Activated naive CD4-positive, alpha-beta T cell treated with Interleukin-2 at 50 U/mL for 16 hours (primary cell): ENCODE measurements at regions not wholly inside any gene's neighbourhood (a gene's known extent, or its start where the extent isn't known, plus 50 kb on each side); places are given as distances from the start of the nearest gene placed in this dataset.

Experiments used
- DNase-seq: peaks from one replicate; pipeline ENCODE4 v3.0.0-alpha.2; 2020

GRCh38 chr4:163622379-163623035, 128.0 kb downstream of the TMA16 start:
- DNase-seq = no peak

DNA sequence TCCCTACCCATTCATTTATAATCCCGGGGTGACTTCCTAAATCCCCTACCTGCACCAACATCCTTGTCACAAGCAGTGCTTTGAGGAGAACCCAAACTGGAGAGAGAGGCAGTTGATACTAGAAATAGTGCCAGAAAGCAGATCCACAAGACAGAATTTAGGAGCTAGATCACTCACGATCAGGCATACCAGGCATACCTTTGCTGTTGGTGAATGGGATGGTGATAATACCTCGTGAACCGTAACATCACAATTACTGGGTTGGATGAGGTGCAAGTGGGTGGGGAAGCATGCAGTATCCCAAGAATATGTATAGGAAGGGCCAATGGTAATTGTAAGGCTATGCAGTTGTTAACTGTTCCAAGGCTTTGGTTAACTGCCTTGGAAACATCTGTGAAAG, 129.3 kb downstream of the TMA16 start:
- DNase-seq = no peak

DNA sequence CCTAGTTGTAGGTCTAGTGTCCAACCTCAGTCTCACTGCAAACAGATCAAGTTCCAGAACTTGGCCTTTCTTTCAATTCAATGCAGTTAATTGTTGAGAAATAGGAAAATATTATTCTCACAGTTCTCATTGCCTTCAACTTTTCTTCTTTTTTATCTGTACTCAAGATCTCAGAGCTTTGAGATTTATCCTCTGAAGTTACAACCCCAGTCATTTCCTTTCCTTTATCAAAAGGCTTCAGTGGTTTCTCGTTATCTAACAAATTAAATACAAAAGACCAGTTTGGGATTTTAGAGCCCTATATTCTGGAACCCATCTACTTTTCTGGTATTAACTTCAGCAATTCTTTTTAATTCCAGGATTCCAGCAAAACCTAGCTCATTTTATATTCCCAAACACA, 130.2 kb downstream of the TMA16 start:
- no peak for DNase-seq

- no peak for DNase-seq
Observed at GRCh38 chr4:163631288-163631687, 136.8 kb downstream of the TMA16 start.

GRCh38 chr4:163638909-163639308, 144.4 kb downstream of the TMA16 start:
- DNase-seq = no peak

DNA sequence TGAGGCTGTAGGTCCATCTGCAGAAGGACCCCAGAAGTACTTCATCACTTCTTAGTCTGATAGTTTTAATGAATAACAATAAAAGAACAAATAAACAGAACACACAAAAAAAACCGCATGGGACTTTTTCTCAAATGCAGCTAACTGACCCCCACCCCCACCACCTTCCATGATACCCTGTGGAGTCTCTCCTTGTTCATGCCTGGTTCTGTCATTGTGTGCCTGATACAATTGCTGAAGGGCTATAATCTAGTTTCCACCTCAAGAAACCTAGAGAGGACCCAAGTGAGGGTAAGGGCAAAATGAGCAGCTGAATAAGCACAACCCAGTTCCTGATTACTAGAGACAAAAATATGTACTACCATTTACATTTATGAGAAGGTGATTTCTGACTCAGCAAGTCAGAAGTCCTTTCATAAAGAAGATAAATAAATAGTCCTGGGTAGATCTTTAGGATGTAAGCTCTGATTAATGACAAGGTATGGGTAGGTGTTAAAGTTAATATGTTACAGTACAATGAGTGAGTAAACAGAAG, 155.1 kb downstream of the TMA16 start:
- no peak for DNase-seq

- DNase-seq = no peak
Observed at GRCh38 chr4:163651761-163652160, 157.3 kb downstream of the TMA16 start.

DNA sequence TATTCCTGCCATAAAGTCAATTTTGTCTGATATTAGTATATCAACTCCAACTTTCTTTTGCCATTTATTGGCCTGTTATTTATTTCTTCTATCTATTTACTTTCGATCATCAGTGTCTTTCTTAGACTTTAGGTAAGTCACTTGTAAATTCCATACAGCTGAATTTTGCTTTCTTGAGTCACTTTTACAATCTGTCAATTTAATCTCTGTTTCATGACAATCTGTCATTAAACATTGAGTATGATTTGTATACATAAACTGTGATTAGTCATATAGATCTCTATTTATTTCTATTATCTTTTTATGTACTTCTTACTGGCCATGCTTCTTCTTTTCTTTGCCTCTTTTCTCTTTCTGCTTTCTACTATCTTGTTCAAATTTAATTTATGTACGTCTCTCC, 160.1 kb downstream of the TMA16 start:
- DNase-seq = no peak

DNA sequence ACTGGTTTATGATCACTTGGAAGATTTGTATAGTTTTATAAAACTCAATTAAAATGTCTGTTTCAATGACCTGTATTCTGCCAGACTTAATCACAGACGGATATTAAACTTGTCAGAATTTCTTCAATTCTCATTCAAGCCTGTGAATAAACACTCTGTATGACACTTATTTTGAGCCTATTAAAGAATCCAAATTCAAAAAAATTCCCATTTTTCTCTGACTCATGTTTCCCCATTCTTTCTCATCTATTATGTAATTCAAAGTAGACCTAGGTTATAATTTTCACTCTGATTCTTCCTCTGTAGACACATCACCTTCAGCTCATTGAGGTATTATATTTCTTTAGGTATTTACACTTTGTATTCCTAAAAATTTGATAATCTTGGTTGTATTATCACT, 166.1 kb downstream of the TMA16 start:
- no peak for DNase-seq

DNA sequence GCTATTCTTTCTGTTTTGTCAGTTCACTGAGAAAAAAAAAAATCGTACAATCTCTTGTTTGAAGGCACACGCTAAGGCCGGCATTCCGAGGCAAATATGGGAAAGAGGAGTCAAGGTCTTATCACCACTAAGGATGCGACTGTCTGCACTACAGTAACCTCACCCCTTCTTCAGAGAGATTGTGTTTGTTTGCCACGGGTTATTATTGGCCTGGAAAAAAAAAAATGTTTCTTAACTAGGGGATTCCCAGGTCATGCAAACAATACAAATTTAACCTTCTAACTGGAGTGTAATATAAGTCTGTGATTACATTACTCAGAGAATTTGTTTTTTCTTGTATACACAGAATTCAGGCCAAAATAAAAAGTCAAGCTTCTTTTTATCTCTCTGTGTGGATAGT, 168.3 kb downstream of the TMA16 start:
- DNase-seq = no peak

GRCh38 chr4:163663454-163664225, 169.2 kb downstream of the TMA16 start:
- no peak for DNase-seq

DNA sequence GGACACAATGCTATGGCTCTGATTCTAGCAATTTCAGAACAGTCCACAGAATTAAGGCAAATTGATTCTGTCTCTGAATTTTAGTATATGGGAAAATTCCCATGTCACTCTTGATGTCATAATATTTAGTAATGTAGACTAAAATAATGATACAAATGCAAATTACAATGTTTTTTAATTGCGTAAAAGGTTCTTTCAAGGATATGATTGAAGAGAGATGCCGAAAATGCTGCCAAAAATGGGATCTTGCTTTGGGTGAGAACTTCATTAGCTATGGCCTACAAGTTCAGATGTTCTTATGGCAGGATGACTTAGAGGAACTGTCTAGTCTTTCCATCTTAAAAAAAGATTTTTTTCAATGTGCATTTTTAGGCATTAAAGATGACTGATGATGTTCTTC, 170.6 kb downstream of the TMA16 start:
- no peak for DNase-seq

GRCh38 chr4:163665521-163666331, 171.2 kb downstream of the TMA16 start:
- no peak for DNase-seq

DNA sequence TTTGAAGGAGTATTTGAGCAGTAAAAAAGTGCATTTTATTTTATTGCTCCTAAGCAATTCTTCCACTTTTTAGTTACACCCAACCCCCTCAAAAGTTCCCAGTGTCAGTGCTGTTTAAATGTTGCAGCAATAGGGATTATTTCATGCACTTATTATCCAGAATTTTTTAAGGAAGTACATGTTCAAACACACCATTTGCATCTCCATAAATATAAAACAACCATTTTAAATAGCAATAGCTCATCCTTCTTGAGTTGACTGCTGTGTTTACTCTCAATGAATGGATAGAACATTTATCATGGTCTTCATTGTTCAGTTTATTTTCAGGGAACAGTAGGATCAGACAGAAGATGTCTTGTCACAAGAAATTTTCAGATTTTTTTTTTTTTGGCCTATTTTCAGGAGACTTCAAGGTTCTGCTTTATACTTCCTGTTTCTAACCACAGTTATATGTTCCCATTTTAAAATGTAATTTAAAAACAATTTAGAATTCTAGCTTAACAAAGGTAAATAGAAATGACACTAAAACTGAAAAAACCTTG, 171.9 kb downstream of the TMA16 start:
- no peak for DNase-seq

- DNase-seq = no peak
Observed at GRCh38 chr4:163672751-163673150, 178.3 kb downstream of the TMA16 start.

GRCh38 chr4:163673848-163674697, 179.6 kb downstream of the TMA16 start:
- no peak for DNase-seq

DNA sequence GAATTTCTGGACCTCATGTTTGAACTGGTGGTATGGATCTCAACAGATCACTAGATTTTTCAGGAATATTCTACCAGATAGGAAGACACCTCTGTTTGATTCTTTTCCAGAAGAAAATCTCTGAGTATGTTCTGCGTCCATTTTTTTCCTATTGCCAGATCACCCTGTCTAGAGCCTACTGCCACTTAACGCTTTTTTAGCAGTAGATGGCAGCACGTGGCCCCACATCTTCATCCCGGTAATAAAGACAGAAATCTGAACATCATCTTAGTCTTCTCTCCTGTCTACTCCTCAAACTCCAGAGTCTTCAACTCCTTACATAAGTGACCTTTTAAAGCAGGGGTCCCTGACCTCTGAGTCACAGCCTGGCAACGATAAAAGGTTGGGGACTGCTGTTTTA, 184.7 kb downstream of the TMA16 start:
- DNase-seq = no peak

GRCh38 chr4:163680386-163681098, 186.1 kb downstream of the TMA16 start:
- DNase-seq = no peak

DNA sequence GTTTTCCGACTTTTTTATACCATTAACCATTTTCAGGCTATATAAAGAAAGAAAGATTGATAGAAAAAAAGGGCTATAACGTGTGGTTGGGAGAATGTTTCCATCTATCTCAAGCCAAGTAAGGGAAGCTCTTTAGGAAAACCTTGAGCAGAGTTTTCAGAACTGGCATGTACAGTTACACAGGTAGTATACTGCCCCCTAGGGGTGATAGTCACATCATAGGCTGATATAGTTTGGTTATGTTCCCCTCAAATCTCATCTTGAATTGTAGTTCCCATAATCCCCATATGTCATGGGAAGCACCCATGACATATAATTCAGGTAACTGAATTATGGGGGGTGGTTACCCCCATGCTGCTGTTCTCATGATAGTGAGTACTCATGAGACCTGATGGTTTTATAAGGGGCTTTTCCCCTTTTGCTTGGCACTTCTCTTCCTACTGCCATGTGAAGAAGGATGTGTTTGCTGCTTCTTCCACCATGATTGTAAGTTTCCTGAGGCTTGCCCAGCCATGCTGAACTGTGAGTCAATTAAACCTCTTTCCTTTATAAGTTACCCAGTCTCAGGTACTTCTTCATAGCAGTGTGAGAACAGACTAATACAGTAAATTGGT, 186.8 kb downstream of the TMA16 start:
- DNase-seq = no peak

- no peak for DNase-seq
Observed at GRCh38 chr4:163688856-163689255, 194.4 kb downstream of the TMA16 start.

DNA sequence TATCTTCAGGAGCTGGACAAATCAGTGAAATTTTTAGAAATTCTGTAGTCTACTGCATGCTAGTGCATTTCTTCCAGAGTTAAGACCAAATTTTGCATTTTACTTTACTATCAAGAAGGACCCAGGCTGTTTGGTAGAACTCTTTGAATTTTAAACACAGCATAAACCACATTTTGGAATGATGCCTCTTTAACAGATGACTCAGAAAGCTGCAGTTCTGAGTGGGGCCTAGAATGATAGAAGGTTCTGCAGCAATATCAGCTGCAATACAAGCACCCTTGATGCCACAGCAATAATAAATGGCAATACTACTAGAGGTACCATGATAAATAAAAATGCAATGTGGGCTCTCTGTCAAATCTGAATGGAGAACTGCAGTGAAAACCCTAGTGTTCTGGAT, 198.7 kb downstream of the TMA16 start:
- no peak for DNase-seq
